Ovary (tissue), 3 donors: ENCODE measurements at regions not wholly inside any gene's neighbourhood (a gene's known extent, or its start where the extent isn't known, plus 50 kb on each side); places are given as distances from the start of the nearest gene placed in this dataset.

Experiments used
- EP300 ChIP-seq: sonication (generic); formaldehyde crosslinking; IDR thresholded peaks from one replicate; pipeline ENCODE4 v1.6.1; 2017; ENCODE audit warnings: antibody characterized with exemption
- POLR2A ChIP-seq: fragments of 450-650 bp; IDR thresholded peaks from one replicate; pipeline ENCODE4 v1.6.1; 2017; ENCODE audit warnings: antibody characterized with exemption, mild to moderate bottlenecking, moderate library complexity
- TF ChIP-seq, protein P1 (sequence below), 3 donors: fragments of 450-650 bp in 2 of 3; fragments of 200-600 bp in 1 of 3; IDR thresholded peaks; one replicate each; pipeline versions ENCODE4 v1.5.1 to v1.8.0; 2016 to 2022; ENCODE audit warnings: antibody characterized with exemption in 3 of 3, mild to moderate bottlenecking in 1 of 3
- donor health status: DM: no; HTN: no; CAD: no.

DNA sequence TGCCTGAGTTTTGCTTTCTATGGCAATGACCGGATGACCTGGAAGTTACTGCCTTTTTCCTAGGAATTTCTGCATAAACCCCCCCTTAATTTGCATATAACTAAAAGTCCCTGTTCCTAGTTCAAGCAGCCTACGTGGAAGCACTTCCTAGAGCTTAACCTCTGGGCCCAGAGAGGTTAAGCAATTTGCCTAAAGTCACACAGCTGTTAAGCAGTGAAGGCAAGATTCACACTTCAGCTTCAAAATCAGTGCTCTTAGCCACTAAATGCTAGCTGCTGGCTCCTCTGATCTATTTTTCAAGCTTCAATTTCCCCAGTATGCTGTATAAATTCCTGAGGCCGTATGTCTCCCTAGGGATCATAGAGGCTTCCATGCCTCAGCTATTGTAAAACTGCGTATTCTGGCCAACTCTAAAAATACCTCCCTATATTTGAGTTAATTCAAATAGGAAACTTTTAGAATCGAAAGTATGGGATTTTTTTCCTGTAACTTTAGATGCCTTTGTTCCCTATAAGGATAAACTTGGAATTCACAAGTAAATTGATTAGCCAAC, 53.1 kb upstream of the CD5L start:
- TF ChIP-seq, protein P1, sequence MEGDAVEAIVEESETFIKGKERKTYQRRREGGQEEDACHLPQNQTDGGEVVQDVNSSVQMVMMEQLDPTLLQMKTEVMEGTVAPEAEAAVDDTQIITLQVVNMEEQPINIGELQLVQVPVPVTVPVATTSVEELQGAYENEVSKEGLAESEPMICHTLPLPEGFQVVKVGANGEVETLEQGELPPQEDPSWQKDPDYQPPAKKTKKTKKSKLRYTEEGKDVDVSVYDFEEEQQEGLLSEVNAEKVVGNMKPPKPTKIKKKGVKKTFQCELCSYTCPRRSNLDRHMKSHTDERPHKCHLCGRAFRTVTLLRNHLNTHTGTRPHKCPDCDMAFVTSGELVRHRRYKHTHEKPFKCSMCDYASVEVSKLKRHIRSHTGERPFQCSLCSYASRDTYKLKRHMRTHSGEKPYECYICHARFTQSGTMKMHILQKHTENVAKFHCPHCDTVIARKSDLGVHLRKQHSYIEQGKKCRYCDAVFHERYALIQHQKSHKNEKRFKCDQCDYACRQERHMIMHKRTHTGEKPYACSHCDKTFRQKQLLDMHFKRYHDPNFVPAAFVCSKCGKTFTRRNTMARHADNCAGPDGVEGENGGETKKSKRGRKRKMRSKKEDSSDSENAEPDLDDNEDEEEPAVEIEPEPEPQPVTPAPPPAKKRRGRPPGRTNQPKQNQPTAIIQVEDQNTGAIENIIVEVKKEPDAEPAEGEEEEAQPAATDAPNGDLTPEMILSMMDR (IDR thresholded peaks at IDR 0.05) = no peak
- TF ChIP-seq EP300 (no peak), POLR2A (no peak)
